ENCODE measurements at regions not wholly inside any gene's neighbourhood (a gene's known extent, or its start where the extent isn't known, plus 50 kb on each side); places are given as distances from the start of the nearest gene placed in this dataset.

DNA sequence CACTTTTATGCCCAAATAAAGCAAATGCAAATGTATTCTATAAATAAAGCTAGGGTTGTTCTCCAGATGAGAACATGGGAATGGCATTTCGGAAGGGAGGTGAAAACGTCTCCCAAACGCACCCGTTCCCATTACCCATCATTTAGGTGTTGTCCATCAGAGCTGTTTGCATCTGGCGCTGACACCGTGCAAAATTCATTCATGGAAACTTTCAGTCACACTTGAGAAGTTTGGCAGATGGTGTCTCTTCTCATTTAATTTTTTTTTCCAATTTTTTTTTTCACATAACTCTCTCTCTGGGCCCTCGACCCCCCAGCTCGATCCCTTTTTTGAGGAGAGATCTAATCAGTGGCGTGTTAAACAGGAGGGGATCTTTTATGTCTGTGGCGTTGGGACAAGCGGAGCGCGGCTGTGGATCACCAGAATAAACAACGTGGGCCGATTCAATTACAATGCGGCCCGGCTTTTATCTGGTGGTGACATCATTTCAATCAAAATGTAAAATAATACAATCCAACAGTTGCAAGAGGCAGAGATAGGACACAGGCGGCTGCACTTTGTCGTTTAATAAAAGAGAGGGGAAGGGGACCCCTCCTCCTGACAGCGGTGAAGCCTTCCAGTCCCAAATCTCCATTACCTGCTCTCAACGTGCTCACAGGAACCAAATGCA is 246.1 kb upstream of the IRX4 start:
- Histone ChIP-seq H3K4me1 (ENCODE audit: control extremely low read depth in 1 of 4, control insufficient read depth in 4 of 4, insufficient read depth in 4 of 4, low read length in 3 of 4) (no peaks in the 10 kb centered on the region), H3K36me3 (ENCODE audit: control insufficient read depth in 4 of 4, insufficient read depth in 4 of 4, low read length in 3 of 4) (no peaks in the 10 kb centered on the region), H3K4me3 (ENCODE audit: control insufficient read depth in 1 of 7, extremely low read depth in 1 of 7, insufficient read depth in 4 of 7, low read depth in 2 of 7, low read length in 6 of 7) (no peak overlapping the region), H3K9me3 (ENCODE audit: control extremely low read depth in 1 of 5, control insufficient read depth in 4 of 5, insufficient read depth in 2 of 5, low read depth in 1 of 5, low read length in 4 of 5) (no peaks in the 10 kb centered on the region), H3K27me3 (replicated peaks in 2 of 5; ENCODE audit: control insufficient read depth in 4 of 5, insufficient read depth in 5 of 5, low read length in 4 of 5) (peaks cover 0 to 10% (median 2%) of the 10 kb centered on the region in 5 experiments), H3K27ac (ENCODE audit: insufficient read depth in 1 of 2, low read depth in 1 of 2, low read length in 2 of 2, poor library complexity in 1 of 2, severe bottlenecking in 2 of 2) (no peak overlapping the region)
- 72% methylated on average over 12 of the region's 21 CpGs for WGBS (ENCODE audit: insufficient coverage)
- POLR2A ChIA-PET = no interaction called here
- no peak for DNase-seq
- CTCF ChIA-PET = no interaction called here

DNA sequence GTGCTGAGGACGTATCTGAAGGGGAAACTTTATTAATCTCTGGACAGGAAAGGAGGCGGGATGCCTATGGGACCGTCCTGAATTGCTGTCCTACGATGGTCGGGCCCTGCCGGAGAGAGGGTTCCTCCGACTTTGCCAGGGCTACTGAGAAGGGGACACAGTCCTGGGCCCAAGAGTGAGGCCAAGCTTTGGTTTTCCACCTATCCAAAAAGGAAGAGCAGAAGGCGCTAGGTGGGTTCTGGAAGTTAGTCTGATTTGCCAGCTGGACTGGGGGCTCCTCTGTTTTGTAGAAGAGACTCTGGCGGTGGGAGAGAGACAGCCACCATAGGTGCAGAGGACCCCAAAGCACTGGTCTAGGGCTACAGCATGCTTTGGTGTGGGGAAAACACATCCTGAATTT is 243.8 kb upstream of the IRX4 start:
- Histone ChIP-seq H3K4me1 (ENCODE audit: control extremely low read depth in 1 of 4, control insufficient read depth in 4 of 4, insufficient read depth in 4 of 4, low read length in 3 of 4) (no peaks in the 10 kb centered on the region), H3K27ac (ENCODE audit: insufficient read depth in 1 of 2, low read depth in 1 of 2, low read length in 2 of 2, poor library complexity in 1 of 2, severe bottlenecking in 2 of 2) (no peak overlapping the region), H3K4me3 (ENCODE audit: control insufficient read depth in 1 of 7, extremely low read depth in 1 of 7, insufficient read depth in 4 of 7, low read depth in 2 of 7, low read length in 6 of 7) (no peak overlapping the region), H3K27me3 (replicated peaks in 2 of 5; ENCODE audit: control insufficient read depth in 4 of 5, insufficient read depth in 5 of 5, low read length in 4 of 5) (peaks cover 0 to 10% (median 2%) of the 10 kb centered on the region in 5 experiments), H3K36me3 (ENCODE audit: control insufficient read depth in 4 of 4, insufficient read depth in 4 of 4, low read length in 3 of 4) (no peaks in the 10 kb centered on the region), H3K9me3 (ENCODE audit: control extremely low read depth in 1 of 5, control insufficient read depth in 4 of 5, insufficient read depth in 2 of 5, low read depth in 1 of 5, low read length in 4 of 5) (no peaks in the 10 kb centered on the region)
- CTCF ChIA-PET = no interaction called here
- POLR2A ChIA-PET = no interaction called here
- WGBS (ENCODE audit: insufficient coverage) = 93% methylated on average over 8 of the region's 9 CpGs
- DNase-seq = no peak

GRCh38 chr5:2125901-2126265 is 243.2 kb upstream of the IRX4 start:
- Histone ChIP-seq H3K27ac (ENCODE audit: insufficient read depth in 1 of 2, low read depth in 1 of 2, low read length in 2 of 2, poor library complexity in 1 of 2, severe bottlenecking in 2 of 2) (no peak overlapping the region), H3K27me3 (replicated peaks in 2 of 5; ENCODE audit: control insufficient read depth in 4 of 5, insufficient read depth in 5 of 5, low read length in 4 of 5) (peaks cover 0 to 10% (median 2%) of the 10 kb centered on the region in 5 experiments), H3K4me3 (ENCODE audit: control insufficient read depth in 1 of 7, extremely low read depth in 1 of 7, insufficient read depth in 4 of 7, low read depth in 2 of 7, low read length in 6 of 7) (no peak overlapping the region), H3K36me3 (ENCODE audit: control insufficient read depth in 4 of 4, insufficient read depth in 4 of 4, low read length in 3 of 4) (no peaks in the 10 kb centered on the region), H3K9me3 (ENCODE audit: control extremely low read depth in 1 of 5, control insufficient read depth in 4 of 5, insufficient read depth in 2 of 5, low read depth in 1 of 5, low read length in 4 of 5) (no peaks in the 10 kb centered on the region), H3K4me1 (ENCODE audit: control extremely low read depth in 1 of 4, control insufficient read depth in 4 of 4, insufficient read depth in 4 of 4, low read length in 3 of 4) (no peaks in the 10 kb centered on the region)
- CTCF ChIA-PET = no interaction called here
- no peak for DNase-seq
- POLR2A ChIA-PET = no interaction called here
- 92% methylated on average over 7 of the region's 7 CpGs for WGBS (ENCODE audit: insufficient coverage)

DNA sequence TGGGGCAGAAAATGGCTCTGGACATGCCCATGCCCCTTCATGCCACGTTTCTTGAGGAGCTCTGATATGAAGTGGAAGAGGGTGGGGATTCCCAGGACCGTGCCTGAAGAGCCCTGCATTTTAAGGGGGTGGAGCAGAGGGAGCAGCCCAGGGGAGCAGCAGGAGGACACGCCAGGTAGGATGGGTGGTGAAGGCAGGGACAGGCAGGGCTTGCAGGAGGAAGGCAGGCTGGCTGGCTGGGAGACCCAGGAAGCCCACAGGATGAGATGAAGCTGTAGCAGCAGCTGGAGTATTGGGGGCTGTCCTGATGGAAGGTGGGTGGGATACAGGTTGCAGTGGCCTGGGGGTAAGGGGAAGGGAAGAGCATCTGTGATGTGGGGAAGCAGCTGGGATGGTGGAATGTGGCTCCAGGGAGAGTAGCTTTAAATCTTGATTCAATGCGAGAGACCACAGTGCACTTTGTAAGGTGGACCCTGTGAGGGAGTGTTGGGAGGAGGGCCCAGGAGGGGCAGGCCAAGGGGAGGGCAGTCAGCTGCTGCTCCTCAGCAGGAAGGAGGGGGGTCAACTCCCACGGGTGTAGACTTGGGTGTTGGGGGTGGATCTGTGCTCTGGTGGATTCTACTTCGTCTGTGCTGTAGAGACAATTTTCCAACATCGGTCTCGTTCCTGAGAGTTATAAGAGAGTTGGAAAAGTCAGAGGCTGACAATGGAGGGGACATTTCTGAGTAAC is 242.6 kb upstream of the IRX4 start:
- Histone ChIP-seq H3K4me1 (ENCODE audit: control extremely low read depth in 1 of 4, control insufficient read depth in 4 of 4, insufficient read depth in 4 of 4, low read length in 3 of 4) (no peaks in the 10 kb centered on the region), H3K27me3 (replicated peaks in 2 of 5; ENCODE audit: control insufficient read depth in 4 of 5, insufficient read depth in 5 of 5, low read length in 4 of 5) (peaks cover 0 to 8% (median 2%) of the 10 kb centered on the region in 5 experiments), H3K27ac (ENCODE audit: insufficient read depth in 1 of 2, low read depth in 1 of 2, low read length in 2 of 2, poor library complexity in 1 of 2, severe bottlenecking in 2 of 2) (no peak overlapping the region), H3K9me3 (ENCODE audit: control extremely low read depth in 1 of 5, control insufficient read depth in 4 of 5, insufficient read depth in 2 of 5, low read depth in 1 of 5, low read length in 4 of 5) (no peaks in the 10 kb centered on the region), H3K36me3 (ENCODE audit: control insufficient read depth in 4 of 4, insufficient read depth in 4 of 4, low read length in 3 of 4) (no peaks in the 10 kb centered on the region), H3K4me3 (ENCODE audit: control insufficient read depth in 1 of 7, extremely low read depth in 1 of 7, insufficient read depth in 4 of 7, low read depth in 2 of 7, low read length in 6 of 7) (no peak overlapping the region)
- DNase-seq = no peak
- ChIA-PET CTCF (no interaction called here), POLR2A (no interaction called here)
- 58% methylated on average over 8 of the region's 8 CpGs for WGBS (ENCODE audit: insufficient coverage)

DNA sequence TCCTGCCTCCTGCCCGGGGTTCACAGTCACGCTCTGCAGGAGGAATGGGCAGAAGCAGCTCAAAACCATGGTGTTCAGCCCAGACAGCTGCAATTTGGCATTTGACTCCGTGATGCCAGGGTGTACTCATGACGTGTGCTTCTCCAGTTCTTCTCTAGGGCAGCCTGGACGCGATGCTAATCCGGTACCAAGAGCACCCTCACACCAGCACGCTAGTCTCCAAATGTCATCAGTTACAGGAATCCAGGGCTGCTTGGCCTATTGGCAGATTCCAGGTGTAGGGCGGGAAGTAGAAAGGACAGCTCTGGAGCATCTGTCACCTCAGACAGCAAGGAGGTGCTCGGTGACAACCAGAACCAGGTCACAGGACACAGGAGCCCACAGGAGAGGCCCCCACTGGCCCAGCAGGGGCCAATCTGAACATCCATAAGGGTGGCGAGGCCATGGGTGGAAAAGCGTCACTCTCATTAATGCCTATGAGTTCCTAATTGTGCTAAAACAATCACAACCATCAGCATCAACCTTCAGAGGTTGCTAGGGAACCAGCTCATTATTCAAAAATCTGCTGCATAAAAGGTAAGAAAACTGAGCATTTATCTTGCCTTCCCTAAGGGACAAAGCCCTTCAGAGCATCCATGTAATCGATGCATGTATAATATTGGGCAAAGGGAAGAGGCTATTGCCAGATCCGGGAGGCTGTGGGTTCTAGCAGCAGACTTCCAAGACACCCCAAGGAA is 241.9 kb upstream of the IRX4 start:
- H3K36me3 ChIP-seq (ENCODE audit: control insufficient read depth in 4 of 4, insufficient read depth in 4 of 4, low read length in 3 of 4) = no peaks in the 10 kb centered on the region
- H3K4me3 ChIP-seq (ENCODE audit: control insufficient read depth in 1 of 7, extremely low read depth in 1 of 7, insufficient read depth in 4 of 7, low read depth in 2 of 7, low read length in 6 of 7) = no peak overlapping the region
- H3K9me3 ChIP-seq (ENCODE audit: control extremely low read depth in 1 of 5, control insufficient read depth in 4 of 5, insufficient read depth in 2 of 5, low read depth in 1 of 5, low read length in 4 of 5) = no peaks in the 10 kb centered on the region
- peaks cover 0 to 3% (median under 1%) of the 10 kb centered on the region in 5 experiments for H3K27me3 ChIP-seq (replicated peaks in 2 of 5; ENCODE audit: control insufficient read depth in 4 of 5, insufficient read depth in 5 of 5, low read length in 4 of 5)
- WGBS (ENCODE audit: insufficient coverage) = 92% methylated on average over 11 of the region's 14 CpGs
- ChIA-PET CTCF (no interaction called here), POLR2A (no interaction called here)
- DNase-seq = no peak
- no peak overlapping the region for H3K27ac ChIP-seq (ENCODE audit: insufficient read depth in 1 of 2, low read depth in 1 of 2, low read length in 2 of 2, poor library complexity in 1 of 2, severe bottlenecking in 2 of 2)
- H3K4me1 ChIP-seq (ENCODE audit: control extremely low read depth in 1 of 4, control insufficient read depth in 4 of 4, insufficient read depth in 4 of 4, low read length in 3 of 4) = no peaks in the 10 kb centered on the region

DNA sequence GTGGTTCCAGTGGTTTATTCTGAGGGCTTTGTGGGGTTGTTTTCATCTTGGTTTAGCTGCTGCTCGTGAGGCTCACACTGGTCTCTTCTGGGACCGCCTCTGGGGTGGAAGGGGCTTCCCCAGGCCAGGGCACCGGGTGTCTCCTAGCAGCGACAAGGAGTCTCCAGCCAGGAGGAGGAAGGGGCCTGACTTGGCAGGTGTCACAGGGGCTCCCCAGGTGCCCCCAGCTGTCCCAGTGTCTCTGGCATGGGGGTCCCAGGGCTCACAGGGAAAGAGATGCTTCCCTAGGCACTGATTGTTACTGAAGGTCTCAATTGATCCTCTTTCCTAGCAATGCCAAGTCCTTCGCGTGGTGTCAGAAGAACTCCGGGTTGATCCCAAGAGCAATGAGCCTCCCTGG is 241.1 kb upstream of the IRX4 start:
- ChIA-PET POLR2A (no interaction called here), CTCF (no interaction called here)
- H3K9me3 ChIP-seq (ENCODE audit: control extremely low read depth in 1 of 5, control insufficient read depth in 4 of 5, insufficient read depth in 2 of 5, low read depth in 1 of 5, low read length in 4 of 5) = no peaks in the 10 kb centered on the region
- H3K27me3 ChIP-seq (replicated peaks in 2 of 5; ENCODE audit: control insufficient read depth in 4 of 5, insufficient read depth in 5 of 5, low read length in 4 of 5) = peaks cover 0 to 2% (median 0%) of the 10 kb centered on the region in 5 experiments
- no peak overlapping the region for H3K27ac ChIP-seq (ENCODE audit: insufficient read depth in 1 of 2, low read depth in 1 of 2, low read length in 2 of 2, poor library complexity in 1 of 2, severe bottlenecking in 2 of 2)
- H3K4me1 ChIP-seq (ENCODE audit: control extremely low read depth in 1 of 4, control insufficient read depth in 4 of 4, insufficient read depth in 4 of 4, low read length in 3 of 4) = no peaks in the 10 kb centered on the region
- WGBS (ENCODE audit: insufficient coverage) = 93% methylated on average over 7 of the region's 7 CpGs
- H3K36me3 ChIP-seq (ENCODE audit: control insufficient read depth in 4 of 4, insufficient read depth in 4 of 4, low read length in 3 of 4) = no peaks in the 10 kb centered on the region
- H3K4me3 ChIP-seq (ENCODE audit: control insufficient read depth in 1 of 7, extremely low read depth in 1 of 7, insufficient read depth in 4 of 7, low read depth in 2 of 7, low read length in 6 of 7) = no peak overlapping the region
- no peak for DNase-seq

- peaks cover 0 to 4% (median 0%) of the 10 kb centered on the region in 5 experiments for H3K27me3 ChIP-seq (replicated peaks in 2 of 5; ENCODE audit: control insufficient read depth in 4 of 5, insufficient read depth in 5 of 5, low read length in 4 of 5)
- no peaks in the 10 kb centered on the region for H3K9me3 ChIP-seq (ENCODE audit: control extremely low read depth in 1 of 5, control insufficient read depth in 4 of 5, insufficient read depth in 2 of 5, low read depth in 1 of 5, low read length in 4 of 5)
- no peak overlapping the region for H3K27ac ChIP-seq (ENCODE audit: insufficient read depth in 1 of 2, low read depth in 1 of 2, low read length in 2 of 2, poor library complexity in 1 of 2, severe bottlenecking in 2 of 2)
- no peaks in the 10 kb centered on the region for H3K36me3 ChIP-seq (ENCODE audit: control insufficient read depth in 4 of 4, insufficient read depth in 4 of 4, low read length in 3 of 4)
- H3K4me1 ChIP-seq (ENCODE audit: control extremely low read depth in 1 of 4, control insufficient read depth in 4 of 4, insufficient read depth in 4 of 4, low read length in 3 of 4) = no peaks in the 10 kb centered on the region
- CTCF ChIA-PET = no interaction called here
- WGBS (ENCODE audit: insufficient coverage) = 90% methylated on average over 2 of the region's 4 CpGs
- no peak overlapping the region for H3K4me3 ChIP-seq (ENCODE audit: control insufficient read depth in 1 of 7, extremely low read depth in 1 of 7, insufficient read depth in 4 of 7, low read depth in 2 of 7, low read length in 6 of 7)
- no peak for DNase-seq
- POLR2A ChIA-PET = no interaction called here
Observed at GRCh38 chr5:2120361-2120760, 237.6 kb upstream of the IRX4 start.
